OCI-LY1 (cell line): ENCODE measurements at regions not wholly inside any gene's neighbourhood (a gene's known extent, or its start where the extent isn't known, plus 50 kb on each side); places are given as distances from the start of the nearest gene placed in this dataset.

Experiments used
- H2AFZ ChIP-seq: fragments of 200-600 bp; sonication (generic), shearing (Covaris generic); 2 replicates; pipeline ENCODE4 v1.6.0; 2014; ENCODE audit warnings: antibody characterized with exemption, mild to moderate bottlenecking, low read length
- H3F3A ChIP-seq: fragments of 200-600 bp; sonication (generic), shearing (Covaris generic); 2 replicates; pipeline ENCODE4 v1.6.0; 2014; ENCODE audit warnings: mild to moderate bottlenecking, antibody characterized with exemption, low read length, moderate library complexity; ENCODE audit not compliant: insufficient read depth
- H3K27ac ChIP-seq: fragments of 200-600 bp; sonication (generic); 2 replicates; pipeline ENCODE4 v1.5.1; 2014; ENCODE audit warnings: low read length, mixed run types, mild to moderate bottlenecking, low read depth; ENCODE audit not compliant: poor library complexity, severe bottlenecking
- H3K27me3 ChIP-seq: fragments of 200-600 bp; sonication (generic); 2 replicates; pipeline ENCODE4 v1.6.0; 2014; ENCODE audit warnings: antibody characterized with exemption, mild to moderate bottlenecking, low read length, moderate library complexity; ENCODE audit not compliant: insufficient read depth
- H3K36me3 ChIP-seq: fragments of 200-600 bp; sonication (generic); 2 replicates; pipeline ENCODE4 v1.6.1; 2014; ENCODE audit warnings: mild to moderate bottlenecking, antibody characterized with exemption, low read length, moderate library complexity, mixed read lengths; ENCODE audit not compliant: insufficient read depth
- H3K4me1 ChIP-seq: fragments of 200-600 bp; sonication (generic); 2 replicates; pipeline ENCODE4 v1.5.1; 2014; ENCODE audit warnings: mild to moderate bottlenecking, low read length, moderate library complexity; ENCODE audit not compliant: insufficient read depth, severe bottlenecking
- H3K4me2 ChIP-seq: fragments of 200-600 bp; sonication (generic), shearing (Covaris generic); 2 replicates; pipeline ENCODE4 v1.6.1; 2014; ENCODE audit warnings: low read length
- H3K4me3 ChIP-seq: fragments of 200-600 bp; sonication (generic); 2 replicates; pipeline ENCODE4 v1.5.1; 2014; ENCODE audit warnings: low read length, low read depth, mild to moderate bottlenecking, mixed read lengths; ENCODE audit not compliant: poor library complexity, severe bottlenecking
- H3K79me2 ChIP-seq: fragments of 200-600 bp; shearing (Covaris generic); 2 replicates; pipeline ENCODE4 v1.6.1; 2016; ENCODE audit warnings: mixed run types, low read length, mixed read lengths; ENCODE audit not compliant: insufficient read depth
- H3K9ac ChIP-seq: fragments of 200-600 bp; sonication (generic), shearing (Covaris generic); 2 replicates; pipeline ENCODE4 v1.6.1; 2014; ENCODE audit warnings: mild to moderate bottlenecking, low read length, mixed read lengths
- H3K9me2 ChIP-seq: fragments of 200-600 bp; sonication (generic), shearing (Covaris generic); 2 replicates; pipeline ENCODE4 v1.6.1; 2014; ENCODE audit warnings: low read depth, mild to moderate bottlenecking, low read length, mixed read lengths
- H3K9me3 ChIP-seq: fragments of 200-600 bp; shearing (Covaris generic); 2 replicates; pipeline ENCODE4 v1.6.1; 2014; ENCODE audit warnings: low read length, mixed read lengths
- H4K20me1 ChIP-seq: fragments of 200-600 bp; sonication (generic), shearing (Covaris generic); 2 replicates; pipeline ENCODE4 v1.6.0; 2016; ENCODE audit warnings: mild to moderate bottlenecking, low read length; ENCODE audit not compliant: insufficient read depth
- EZH2 ChIP-seq: fragments of 200-600 bp; sonication (generic), shearing (Covaris generic); IDR thresholded peaks from 2 replicates; pipeline ENCODE4 v1.8.0; 2017; ENCODE audit warnings: borderline replicate concordance, mixed run types, mild to moderate bottlenecking, antibody characterized with exemption, low read length, moderate library complexity, mixed read lengths
- TF ChIP-seq, protein P1 (sequence below): fragments of 200-600 bp; sonication (generic), shearing (Covaris generic); IDR thresholded peaks from 2 replicates; pipeline ENCODE4 v1.5.1; 2017; ENCODE audit warnings: mild to moderate bottlenecking, antibody characterized with exemption, low read length, moderate library complexity, mixed read lengths

DNA sequence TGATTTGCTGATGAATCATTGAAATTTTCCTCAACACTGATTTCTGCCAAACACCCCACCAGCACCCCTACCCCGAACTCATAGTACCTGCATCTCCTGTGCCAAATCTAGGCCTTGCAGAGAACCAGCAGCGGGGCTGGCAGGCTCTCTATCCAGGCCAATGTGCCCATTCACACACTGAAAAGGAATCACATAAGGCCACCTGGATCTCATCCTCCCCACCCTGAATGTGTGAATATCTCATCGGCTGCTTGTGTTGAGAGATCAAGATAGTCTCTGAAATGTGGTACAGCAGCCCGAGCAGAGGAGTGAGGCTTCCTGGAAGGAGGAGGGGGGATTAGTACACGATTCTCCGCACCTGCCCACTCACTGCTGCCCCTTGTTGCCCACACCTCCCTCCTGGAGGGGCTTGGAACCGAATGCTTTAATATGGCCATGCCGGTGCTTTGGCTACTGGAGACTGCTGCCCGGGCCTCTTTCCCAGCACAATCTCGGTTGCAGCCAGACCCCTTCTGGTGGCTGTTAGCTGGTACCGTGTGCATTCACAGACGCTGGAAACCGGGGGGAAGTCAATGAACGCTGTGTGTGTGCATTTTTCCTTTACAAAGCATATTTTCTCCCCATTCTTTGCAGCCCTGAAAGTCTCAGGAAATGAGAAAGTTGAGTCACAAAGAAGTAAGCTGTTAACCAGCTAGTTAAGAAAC lies 619.5 kb downstream of the MATN1 start:
- H3F3A ChIP-seq, result no peaks in the 10 kb centered on the region
- no peaks in the 10 kb centered on the region; the same call in 1 of the 2 replicates for H3K27me3 ChIP-seq
- no peak overlapping the region for H3K4me3 ChIP-seq
- H4K20me1 ChIP-seq, result no peaks in the 10 kb centered on the region
- no peaks in the 10 kb centered on the region for H3K9me3 ChIP-seq
- no peaks in the 10 kb centered on the region for H3K79me2 ChIP-seq
- no peak overlapping the region for H3K27ac ChIP-seq
- H3K36me3 ChIP-seq, result no peaks in the 10 kb centered on the region
- H3K9me2 ChIP-seq, result no peaks in the 10 kb centered on the region
- no peak overlapping the region for H3K4me2 ChIP-seq
- no peak overlapping the region for H3K9ac ChIP-seq
- no peak overlapping the region for H2AFZ ChIP-seq
- TF ChIP-seq, protein P1, sequence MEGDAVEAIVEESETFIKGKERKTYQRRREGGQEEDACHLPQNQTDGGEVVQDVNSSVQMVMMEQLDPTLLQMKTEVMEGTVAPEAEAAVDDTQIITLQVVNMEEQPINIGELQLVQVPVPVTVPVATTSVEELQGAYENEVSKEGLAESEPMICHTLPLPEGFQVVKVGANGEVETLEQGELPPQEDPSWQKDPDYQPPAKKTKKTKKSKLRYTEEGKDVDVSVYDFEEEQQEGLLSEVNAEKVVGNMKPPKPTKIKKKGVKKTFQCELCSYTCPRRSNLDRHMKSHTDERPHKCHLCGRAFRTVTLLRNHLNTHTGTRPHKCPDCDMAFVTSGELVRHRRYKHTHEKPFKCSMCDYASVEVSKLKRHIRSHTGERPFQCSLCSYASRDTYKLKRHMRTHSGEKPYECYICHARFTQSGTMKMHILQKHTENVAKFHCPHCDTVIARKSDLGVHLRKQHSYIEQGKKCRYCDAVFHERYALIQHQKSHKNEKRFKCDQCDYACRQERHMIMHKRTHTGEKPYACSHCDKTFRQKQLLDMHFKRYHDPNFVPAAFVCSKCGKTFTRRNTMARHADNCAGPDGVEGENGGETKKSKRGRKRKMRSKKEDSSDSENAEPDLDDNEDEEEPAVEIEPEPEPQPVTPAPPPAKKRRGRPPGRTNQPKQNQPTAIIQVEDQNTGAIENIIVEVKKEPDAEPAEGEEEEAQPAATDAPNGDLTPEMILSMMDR, result no peak
- TF ChIP-seq EZH2, result no peak
- no peaks in the 10 kb centered on the region for H3K4me1 ChIP-seq

GRCh38 chr1:30102605-30103004 lies 620.8 kb downstream of the MATN1 start:
- TF ChIP-seq, protein P1, result no peak
- TF ChIP-seq EZH2, result no peak
- no peak overlapping the region for H3K4me2 ChIP-seq

GRCh38 chr1:30101487-30102227 lies 621.7 kb downstream of the MATN1 start:
- H3K36me3 ChIP-seq, result no peaks in the 10 kb centered on the region
- no peak overlapping the region for H3K4me2 ChIP-seq
- TF ChIP-seq EZH2, result no peak
- TF ChIP-seq, protein P1, result no peak
- H3K9me2 ChIP-seq, result no peaks in the 10 kb centered on the region
- no peaks in the 10 kb centered on the region for H3K4me1 ChIP-seq
- H3K27me3 ChIP-seq, result no peaks in the 10 kb centered on the region; the same call in 1 of the 2 replicates
- no peaks in the 10 kb centered on the region for H3K79me2 ChIP-seq
- no peak overlapping the region for H3K27ac ChIP-seq
- H3K9ac ChIP-seq, result no peak overlapping the region
- no peak overlapping the region for H3K4me3 ChIP-seq
- H2AFZ ChIP-seq, result no peak overlapping the region
- H4K20me1 ChIP-seq, result no peaks in the 10 kb centered on the region
- no peaks in the 10 kb centered on the region for H3F3A ChIP-seq
- no peaks in the 10 kb centered on the region for H3K9me3 ChIP-seq

More at GRCh38 chr1:30102605-30103004, 620.8 kb downstream of the MATN1 start:
- no peaks in the 10 kb centered on the region for H3K79me2 ChIP-seq
- H3K27ac ChIP-seq, result no peak overlapping the region
- H3K9me3 ChIP-seq, result no peaks in the 10 kb centered on the region
- H3K27me3 ChIP-seq, result no peaks in the 10 kb centered on the region; the same call in 1 of the 2 replicates
- H3K4me1 ChIP-seq, result no peaks in the 10 kb centered on the region
- H2AFZ ChIP-seq, result no peak overlapping the region
- H3F3A ChIP-seq, result no peaks in the 10 kb centered on the region
- no peak overlapping the region for H3K4me3 ChIP-seq
- H3K9me2 ChIP-seq, result no peaks in the 10 kb centered on the region
- H3K36me3 ChIP-seq, result no peaks in the 10 kb centered on the region
- H4K20me1 ChIP-seq, result no peaks in the 10 kb centered on the region
- H3K9ac ChIP-seq, result no peak overlapping the region
